ENCODE measurements at regions not wholly inside any gene's neighbourhood (a gene's known extent, or its start where the extent isn't known, plus 50 kb on each side); places are given as distances from the start of the nearest gene placed in this dataset.
"Not testable (repeated sequence)": the region's sequence is repeated elsewhere in the genome, so short reads cannot be mapped to it uniquely, and the experiment has no call there.

DNA sequence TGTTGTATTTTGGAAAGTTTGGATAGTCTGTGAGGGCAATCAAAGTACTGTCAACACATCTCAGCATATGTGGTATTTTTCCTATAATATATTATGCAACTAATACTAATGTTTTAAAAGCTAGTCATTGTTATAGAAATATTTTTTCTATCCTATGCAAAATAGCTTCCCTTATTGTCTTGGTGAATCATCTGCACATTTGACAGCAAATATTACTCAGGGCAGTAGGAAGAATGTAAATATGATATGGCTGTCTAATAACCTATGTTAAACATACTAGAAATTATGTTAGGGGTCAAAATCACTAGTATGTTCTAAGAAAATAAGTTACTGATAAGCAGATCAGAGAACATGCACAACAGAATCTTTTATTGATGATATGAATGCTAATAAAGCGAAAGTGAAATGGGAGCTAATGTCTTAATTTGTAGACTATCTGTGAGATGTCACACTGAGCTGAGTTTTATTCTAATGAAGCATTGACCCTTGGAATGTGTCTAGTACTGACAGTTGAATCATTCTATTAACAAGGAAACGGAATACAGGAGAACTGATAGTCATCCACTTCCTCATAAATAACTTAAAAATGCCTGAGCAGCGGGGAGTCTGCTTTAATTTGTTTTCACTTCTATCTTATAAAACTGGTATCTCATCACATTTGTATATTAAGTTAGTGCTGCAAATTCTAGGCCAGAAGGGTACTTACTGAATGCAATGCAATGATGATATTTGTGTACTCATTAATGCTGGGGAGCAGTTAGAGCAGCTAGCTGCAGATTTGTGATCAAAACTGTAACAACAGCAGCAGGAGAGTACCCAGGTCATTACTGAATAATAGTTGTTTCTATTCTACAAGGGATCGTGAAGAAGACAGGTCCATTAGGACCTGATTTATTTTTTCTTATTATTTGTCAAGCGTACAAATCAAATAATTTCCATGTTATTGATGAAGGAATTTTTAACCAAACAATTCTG is 440.3 kb upstream of the AADAT start:
- no peak for TF ChIP-seq POLR2A (IDR thresholded peaks at IDR 0.05; ENCODE audit: low read depth, low read length)
- DNase-seq (ENCODE audit: insufficient read length, low spot score) (no peak), FAIRE-seq (no peak)

DNA sequence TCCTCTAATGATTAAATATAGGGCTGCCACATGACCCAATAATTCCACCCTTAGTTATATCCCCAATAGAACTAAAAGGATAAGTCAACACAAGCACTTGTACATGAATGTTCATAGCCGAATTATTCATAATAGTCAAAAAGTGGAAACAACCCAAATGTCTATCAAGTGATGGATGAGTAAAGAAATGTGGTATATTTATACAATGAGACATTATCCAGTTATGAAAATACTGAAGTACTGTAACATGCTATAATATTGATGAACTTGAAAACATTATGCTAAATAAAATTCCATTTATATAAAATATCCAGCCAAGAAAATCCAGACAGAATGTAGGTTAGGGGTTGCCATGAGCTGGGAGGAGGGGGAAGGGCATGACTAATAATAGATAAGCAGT is 436.7 kb upstream of the AADAT start:
- no peak for TF ChIP-seq POLR2A (IDR thresholded peaks at IDR 0.05; ENCODE audit: low read depth, low read length)
- no peak for DNase-seq (ENCODE audit: insufficient read length, low spot score)
- no peak for FAIRE-seq

DNA sequence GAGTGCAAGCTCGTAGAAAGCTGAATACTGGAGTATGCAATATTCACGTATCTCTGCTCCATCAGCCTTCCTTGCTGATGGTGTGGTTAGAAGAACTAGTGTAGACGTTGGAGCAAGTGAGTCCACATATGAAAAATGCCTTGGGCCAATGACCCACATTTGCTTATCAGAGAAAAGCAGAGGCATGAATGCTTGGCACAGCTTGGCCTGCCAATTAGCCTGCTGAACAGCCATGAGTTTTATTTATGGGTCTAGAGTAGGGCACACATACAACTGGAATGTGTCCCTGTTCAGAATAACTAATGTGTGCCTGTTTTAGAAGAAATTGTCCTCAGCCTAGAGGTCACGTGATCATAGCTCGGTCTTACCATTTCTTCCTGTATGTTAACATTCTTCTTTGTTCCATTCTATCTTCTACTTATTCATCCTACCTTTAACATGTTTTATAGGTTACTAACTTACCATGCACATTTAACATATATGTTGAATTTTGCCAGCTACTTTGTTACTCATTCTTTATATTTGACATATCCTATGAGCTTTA is 432.7 kb upstream of the AADAT start:
- no peak for TF ChIP-seq POLR2A (IDR thresholded peaks at IDR 0.05; ENCODE audit: low read depth, low read length)
- FAIRE-seq (no peak), DNase-seq (ENCODE audit: insufficient read length, low spot score) (no peak)

DNA sequence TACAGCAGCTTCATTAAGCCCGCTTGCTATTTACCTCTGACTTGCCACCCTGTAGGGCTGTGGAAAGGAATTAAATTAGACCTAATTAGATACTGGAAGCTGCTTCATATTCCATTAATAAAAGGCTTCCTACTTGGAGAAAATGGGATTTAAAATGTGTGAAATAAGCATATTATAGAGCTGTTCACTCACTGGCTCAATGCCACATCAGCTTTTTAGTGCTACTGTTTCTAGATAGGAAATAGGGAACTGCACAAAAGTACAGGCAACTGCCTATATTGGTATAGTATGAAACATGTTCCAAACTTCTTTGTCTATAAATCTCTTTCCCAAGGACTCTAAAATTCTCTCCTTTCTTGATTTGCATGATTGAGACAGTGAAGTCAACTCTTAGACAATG is 407.9 kb upstream of the AADAT start:
- FAIRE-seq (no peak), DNase-seq (ENCODE audit: insufficient read length, low spot score) (no peak)
- no peak for TF ChIP-seq POLR2A (IDR thresholded peaks at IDR 0.05; ENCODE audit: low read depth, low read length)

GRCh38 chr4:170497112-170497511 is 407.4 kb upstream of the AADAT start:
- TF ChIP-seq POLR2A (IDR thresholded peaks at IDR 0.05; ENCODE audit: low read depth, low read length), result no peak
- DNase-seq (ENCODE audit: insufficient read length, low spot score) (no peak), FAIRE-seq (no peak)

- FAIRE-seq, result no peak
- TF ChIP-seq POLR2A (IDR thresholded peaks at IDR 0.05; ENCODE audit: low read depth, low read length), result no peak
- no peak for DNase-seq (ENCODE audit: insufficient read length, low spot score)
Measured at GRCh38 chr4:170491981-170492380, 402.2 kb upstream of the AADAT start.

DNA sequence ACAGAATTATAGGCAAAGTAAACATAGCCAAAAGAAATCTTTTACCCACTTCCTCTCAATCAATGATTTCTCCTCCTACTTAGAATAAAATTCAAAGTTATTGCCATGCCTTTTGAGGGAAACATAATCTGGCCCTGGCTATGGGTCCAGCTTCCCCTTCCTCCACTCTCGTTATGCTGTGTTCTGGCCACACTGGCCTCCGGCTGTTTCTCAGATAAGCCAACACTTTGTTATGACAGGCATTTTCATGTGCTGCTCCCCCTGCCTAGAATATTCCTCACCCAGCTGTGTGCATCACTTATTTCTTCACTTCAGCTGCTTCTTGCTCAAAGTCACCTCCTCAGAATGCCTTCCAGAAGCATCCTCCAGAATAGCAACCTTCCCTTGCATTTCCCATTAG is 386.6 kb upstream of the AADAT start:
- FAIRE-seq, result no peak

GRCh38 chr4:170465429-170465828 is 375.7 kb upstream of the AADAT start:
- no peak for DNase-seq (ENCODE audit: insufficient read length, low spot score)
- no peak for FAIRE-seq
- no peak for TF ChIP-seq POLR2A (IDR thresholded peaks at IDR 0.05; ENCODE audit: low read depth, low read length)

More for the DNA sequence above, 386.6 kb upstream of the AADAT start:
- DNase-seq (ENCODE audit: insufficient read length, low spot score), result no peak
- TF ChIP-seq POLR2A (IDR thresholded peaks at IDR 0.05; ENCODE audit: low read depth, low read length), result no peak

GRCh38 chr4:170464614-170465197 is 374.9 kb upstream of the AADAT start:
- DNase-seq (ENCODE audit: insufficient read length, low spot score), result no peak
- FAIRE-seq, result no peak
- TF ChIP-seq POLR2A (IDR thresholded peaks at IDR 0.05; ENCODE audit: low read depth, low read length), result no peak

DNA sequence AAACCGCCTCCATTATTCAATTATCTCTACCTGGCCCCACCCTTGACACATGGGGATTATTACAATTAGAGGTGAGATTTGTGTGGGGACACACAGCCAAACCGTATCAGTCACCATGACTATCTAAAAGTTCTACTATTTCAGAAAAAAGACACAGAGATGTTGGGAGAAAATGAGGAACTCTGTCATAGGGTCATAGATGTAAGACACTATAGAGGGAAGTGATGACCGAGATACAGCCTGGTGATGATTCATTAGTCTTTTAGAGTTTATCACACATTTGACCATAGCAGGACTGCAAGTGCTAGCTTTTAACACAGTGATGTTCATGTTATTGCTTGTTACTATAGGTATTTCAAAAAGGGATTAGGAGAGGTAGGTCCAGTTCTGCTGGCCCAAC is 357.0 kb upstream of the AADAT start:
- DNase-seq (ENCODE audit: insufficient read length, low spot score), result no peak
- TF ChIP-seq POLR2A (IDR thresholded peaks at IDR 0.05; ENCODE audit: low read depth, low read length), result no peak
- no peak for FAIRE-seq

- DNase-seq (ENCODE audit: insufficient read length, low spot score); FAIRE-seq: not testable (repeated sequence)
Measured at GRCh38 chr4:170441146-170441545, 351.4 kb upstream of the AADAT start.

- no peak for FAIRE-seq
- no peak for TF ChIP-seq POLR2A (IDR thresholded peaks at IDR 0.05; ENCODE audit: low read depth, low read length)
- DNase-seq (ENCODE audit: insufficient read length, low spot score), result no peak
Measured at GRCh38 chr4:170428929-170429328, 339.2 kb upstream of the AADAT start.

DNA sequence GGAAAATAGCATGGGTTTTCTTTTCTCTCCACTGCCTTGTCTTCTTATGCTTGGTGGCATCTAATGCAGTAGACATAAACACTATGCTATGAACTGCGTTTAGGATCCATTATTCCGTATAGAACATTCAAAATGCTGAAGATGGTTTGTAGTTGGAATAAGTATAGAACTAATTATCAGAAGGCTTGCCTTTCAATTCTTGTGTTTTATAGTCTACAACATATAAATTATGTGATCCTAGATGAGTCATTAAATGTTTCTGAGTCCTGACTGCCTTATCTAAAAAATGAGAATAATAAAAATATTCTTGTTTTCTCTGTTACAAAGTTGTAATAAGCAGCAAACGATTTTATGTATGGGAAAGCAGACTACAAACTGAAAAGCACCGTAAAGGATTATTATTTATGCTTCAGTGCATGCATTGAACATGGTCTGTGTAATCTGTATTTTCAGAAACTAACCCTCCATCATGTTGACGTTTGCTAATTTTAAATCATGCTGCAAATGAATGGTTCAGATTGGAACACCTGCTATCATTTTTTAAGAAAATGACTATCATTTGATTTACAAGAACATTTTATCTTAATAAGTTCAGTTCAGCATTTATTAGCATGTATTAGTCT is 335.9 kb upstream of the AADAT start:
- FAIRE-seq (no peak), DNase-seq (ENCODE audit: insufficient read length, low spot score) (no peak)
- no peak for TF ChIP-seq POLR2A (IDR thresholded peaks at IDR 0.05; ENCODE audit: low read depth, low read length)

DNA sequence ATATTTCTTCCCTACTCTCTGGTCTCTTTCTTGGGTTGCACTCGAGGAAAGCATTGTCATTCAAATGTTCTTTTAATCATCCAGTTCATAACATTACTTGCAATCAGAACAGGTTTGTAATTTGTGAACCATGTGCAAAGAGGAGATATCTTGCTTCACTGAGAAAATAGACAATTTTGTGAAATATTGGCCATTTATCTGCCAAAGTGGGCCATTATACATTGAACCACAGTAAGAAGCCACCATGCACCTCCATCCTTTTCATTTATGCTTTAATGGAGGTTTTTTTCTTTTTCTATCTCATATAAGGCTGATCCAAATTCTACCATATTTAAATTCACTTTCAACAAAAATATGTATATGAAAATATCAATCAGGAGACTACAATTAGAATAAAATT is 335.3 kb upstream of the AADAT start:
- no peak for TF ChIP-seq POLR2A (IDR thresholded peaks at IDR 0.05; ENCODE audit: low read depth, low read length)
- FAIRE-seq, result no peak
- no peak for DNase-seq (ENCODE audit: insufficient read length, low spot score)
